ENCODE measurements at regions not wholly inside any gene's neighbourhood (a gene's known extent, or its start where the extent isn't known, plus 50 kb on each side); places are given as distances from the start of the nearest gene placed in this dataset.
"Not testable (repeated sequence)": the region's sequence is repeated elsewhere in the genome, so short reads cannot be mapped to it uniquely, and the experiment has no call there.

GRCh38 chr2:11938196-11938595 is 191.8 kb downstream of the LPIN1 start:
- H3K4me3 ChIP-seq = no peak overlapping the region
- no peaks in the 10 kb centered on the region for H3K9me3 ChIP-seq (replicated peaks)
- DNase-seq = no peak
- H3K27ac ChIP-seq = no peak overlapping the region
- no peaks in the 10 kb centered on the region for H3K36me3 ChIP-seq
- no peaks in the 10 kb centered on the region for H3K4me1 ChIP-seq
- H3K27me3 ChIP-seq = no peaks in the 10 kb centered on the region

- H3K27me3 ChIP-seq = no peaks in the 10 kb centered on the region
- H3K4me1 ChIP-seq = no peaks in the 10 kb centered on the region
- H3K27ac ChIP-seq = no peak overlapping the region
- H3K4me3 ChIP-seq = no peak overlapping the region
- H3K36me3 ChIP-seq = no peaks in the 10 kb centered on the region
- DNase-seq = no peak
- H3K9me3 ChIP-seq (replicated peaks) = no peaks in the 10 kb centered on the region
Measured at GRCh38 chr2:11939523-11939922, 193.1 kb downstream of the LPIN1 start.

GRCh38 chr2:11940121-11940743 is 193.8 kb downstream of the LPIN1 start:
- Histone ChIP-seq H3K27me3 (no peaks in the 10 kb centered on the region), H3K4me3 (no peak overlapping the region), H3K27ac (no peak overlapping the region), H3K4me1 (no peaks in the 10 kb centered on the region), H3K9me3 (replicated peaks) (no peaks in the 10 kb centered on the region), H3K36me3 (no peaks in the 10 kb centered on the region)
- DNase-seq = no peak

GRCh38 chr2:11940799-11941198 is 194.4 kb downstream of the LPIN1 start:
- Histone ChIP-seq H3K9me3 (replicated peaks) (no peaks in the 10 kb centered on the region), H3K27me3 (no peaks in the 10 kb centered on the region), H3K27ac (no peak overlapping the region), H3K36me3 (no peaks in the 10 kb centered on the region), H3K4me1 (no peaks in the 10 kb centered on the region), H3K4me3 (no peak overlapping the region)
- DNase-seq = no peak

- H3K4me3 ChIP-seq = no peak overlapping the region
- no peak overlapping the region for H3K27ac ChIP-seq
- no peaks in the 10 kb centered on the region for H3K4me1 ChIP-seq
- DNase-seq = no peak
- no peaks in the 10 kb centered on the region for H3K27me3 ChIP-seq
- no peaks in the 10 kb centered on the region for H3K9me3 ChIP-seq (replicated peaks)
- H3K36me3 ChIP-seq = no peaks in the 10 kb centered on the region
Measured at GRCh38 chr2:11941201-11942177, 195.1 kb downstream of the LPIN1 start.

GRCh38 chr2:11942178-11942569 is 195.7 kb downstream of the LPIN1 start:
- DNase-seq = no peak
- Histone ChIP-seq H3K9me3 (replicated peaks) (no peaks in the 10 kb centered on the region), H3K27ac (no peak overlapping the region), H3K4me1 (no peaks in the 10 kb centered on the region), H3K27me3 (no peaks in the 10 kb centered on the region), H3K4me3 (no peak overlapping the region), H3K36me3 (no peaks in the 10 kb centered on the region)

- no peaks in the 10 kb centered on the region for H3K9me3 ChIP-seq (replicated peaks)
- no peaks in the 10 kb centered on the region for H3K4me1 ChIP-seq
- no peak for DNase-seq
- H3K27ac ChIP-seq = no peak overlapping the region
- H3K36me3 ChIP-seq = no peaks in the 10 kb centered on the region
- H3K4me3 ChIP-seq = no peak overlapping the region
- no peaks in the 10 kb centered on the region for H3K27me3 ChIP-seq
Measured at GRCh38 chr2:11944311-11944710, 197.9 kb downstream of the LPIN1 start.

GRCh38 chr2:11945139-11946126 is 199.0 kb downstream of the LPIN1 start:
- H3K27me3 ChIP-seq = no peaks in the 10 kb centered on the region; the same call in 1 of the 2 replicates
- no peaks in the 10 kb centered on the region for H3K4me1 ChIP-seq
- no peak for DNase-seq
- H3K36me3 ChIP-seq = no peaks in the 10 kb centered on the region
- no peak overlapping the region for H3K4me3 ChIP-seq
- no peaks in the 10 kb centered on the region for H3K9me3 ChIP-seq (replicated peaks)
- no peak overlapping the region for H3K27ac ChIP-seq

GRCh38 chr2:11947956-11948355 is 201.5 kb downstream of the LPIN1 start:
- H3K4me1 ChIP-seq = no peaks in the 10 kb centered on the region

GRCh38 chr2:11949732-11950523 is 203.5 kb downstream of the LPIN1 start:
- DNase-seq = no peak

More at GRCh38 chr2:11947956-11948355, 201.5 kb downstream of the LPIN1 start:
- Histone ChIP-seq H3K27me3 (no peaks in the 10 kb centered on the region; the same call in 1 of the 2 replicates), H3K4me3 (no peak overlapping the region), H3K36me3 (no peaks in the 10 kb centered on the region), H3K9me3 (replicated peaks) (no peaks in the 10 kb centered on the region), H3K27ac (no peak overlapping the region)
- no peak for DNase-seq

GRCh38 chr2:11950896-11951295 is 204.5 kb downstream of the LPIN1 start:
- Histone ChIP-seq H3K36me3 (no peaks in the 10 kb centered on the region), H3K4me3 (no peak overlapping the region), H3K27ac (no peak overlapping the region), H3K9me3 (replicated peaks) (no peaks in the 10 kb centered on the region), H3K27me3 (no peaks in the 10 kb centered on the region; the same call in 1 of the 2 replicates), H3K4me1 (no peaks in the 10 kb centered on the region)
- no peak for DNase-seq

More at GRCh38 chr2:11949732-11950523, 203.5 kb downstream of the LPIN1 start:
- H3K36me3 ChIP-seq = no peaks in the 10 kb centered on the region
- no peaks in the 10 kb centered on the region for H3K9me3 ChIP-seq (replicated peaks)
- H3K27ac ChIP-seq = no peak overlapping the region
- H3K27me3 ChIP-seq = no peaks in the 10 kb centered on the region; the same call in 1 of the 2 replicates
- no peaks in the 10 kb centered on the region for H3K4me1 ChIP-seq
- H3K4me3 ChIP-seq = no peak overlapping the region

GRCh38 chr2:11951492-11951891 is 205.1 kb downstream of the LPIN1 start:
- not testable (repeated sequence) for H3K9me3 ChIP-seq (replicated peaks); H3K4me1 ChIP-seq; DNase-seq; H3K36me3 ChIP-seq; H3K4me3 ChIP-seq; H3K27me3 ChIP-seq; H3K27ac ChIP-seq

GRCh38 chr2:11953258-11953657 is 206.8 kb downstream of the LPIN1 start:
- Histone ChIP-seq H3K27me3 (no peaks in the 10 kb centered on the region; the same call in 1 of the 2 replicates), H3K9me3 (replicated peaks) (no peaks in the 10 kb centered on the region), H3K4me1 (no peaks in the 10 kb centered on the region), H3K27ac (no peak overlapping the region), H3K36me3 (no peaks in the 10 kb centered on the region), H3K4me3 (no peak overlapping the region)
- no peak for DNase-seq

GRCh38 chr2:11955314-11955713 is 208.9 kb downstream of the LPIN1 start:
- no peak for DNase-seq
- Histone ChIP-seq H3K4me3 (no peak overlapping the region), H3K27me3 (no peaks in the 10 kb centered on the region; the same call in 1 of the 2 replicates), H3K27ac (no peak overlapping the region), H3K36me3 (no peaks in the 10 kb centered on the region), H3K4me1 (no peaks in the 10 kb centered on the region), H3K9me3 (replicated peaks) (no peaks in the 10 kb centered on the region)

Measured in SJCRH30 (cell line).